ENCODE measurements at regions not wholly inside any gene's neighbourhood (a gene's known extent, or its start where the extent isn't known, plus 50 kb on each side); places are given as distances from the start of the nearest gene placed in this dataset.
"Not testable (repeated sequence)": the region's sequence is repeated elsewhere in the genome, so short reads cannot be mapped to it uniquely, and the experiment has no call there.

DNA sequence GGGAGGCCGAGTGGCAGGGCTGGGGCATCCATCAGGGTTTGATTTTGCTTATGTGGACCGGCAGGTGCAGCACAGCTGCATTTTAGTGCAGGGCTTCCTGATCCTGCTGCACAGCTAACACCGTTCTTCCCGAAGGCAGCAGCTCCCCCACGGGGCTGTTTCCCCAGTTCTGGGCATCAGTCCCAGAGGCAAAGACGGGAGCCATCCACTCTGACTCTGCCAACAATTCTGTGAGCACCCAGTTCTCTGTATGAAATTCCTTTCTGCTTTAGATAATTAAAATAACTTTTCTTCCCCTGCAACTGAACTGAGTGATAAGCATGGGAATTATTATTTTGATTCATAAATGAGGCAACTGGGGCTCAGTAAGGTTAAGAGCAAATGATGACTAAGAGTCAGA is 262.9 kb upstream of the ATP10A start:
- no peak for TF ChIP-seq CTCF (IDR thresholded peaks at IDR 0.05; ENCODE audit: insufficient read depth, missing control alignments)
- DNase-seq (ENCODE audit: insufficient read length, low spot score) = no peak
- no peak for FAIRE-seq

- DNase-seq (ENCODE audit: insufficient read length, low spot score) (no peak), FAIRE-seq (no peak)
- TF ChIP-seq CTCF (IDR thresholded peaks at IDR 0.05; ENCODE audit: insufficient read depth, missing control alignments) = no peak
Observed at GRCh38 chr15:26125664-26126063, 262.5 kb upstream of the ATP10A start.

- TF ChIP-seq CTCF (IDR thresholded peaks at IDR 0.05; ENCODE audit: insufficient read depth, missing control alignments) = no peak
- no peak for FAIRE-seq
- no peak for DNase-seq (ENCODE audit: insufficient read length, low spot score)
Observed at GRCh38 chr15:26119322-26119721, 256.2 kb upstream of the ATP10A start.

- TF ChIP-seq CTCF (IDR thresholded peaks at IDR 0.05; ENCODE audit: insufficient read depth, missing control alignments) = no peak
Observed at GRCh38 chr15:26115229-26115943, 252.3 kb upstream of the ATP10A start.

GRCh38 chr15:26114128-26114527 is 251.0 kb upstream of the ATP10A start:
- not testable (repeated sequence) for FAIRE-seq

More at GRCh38 chr15:26115229-26115943, 252.3 kb upstream of the ATP10A start:
- no peak for DNase-seq (ENCODE audit: insufficient read length, low spot score)
- no peak for FAIRE-seq

DNA sequence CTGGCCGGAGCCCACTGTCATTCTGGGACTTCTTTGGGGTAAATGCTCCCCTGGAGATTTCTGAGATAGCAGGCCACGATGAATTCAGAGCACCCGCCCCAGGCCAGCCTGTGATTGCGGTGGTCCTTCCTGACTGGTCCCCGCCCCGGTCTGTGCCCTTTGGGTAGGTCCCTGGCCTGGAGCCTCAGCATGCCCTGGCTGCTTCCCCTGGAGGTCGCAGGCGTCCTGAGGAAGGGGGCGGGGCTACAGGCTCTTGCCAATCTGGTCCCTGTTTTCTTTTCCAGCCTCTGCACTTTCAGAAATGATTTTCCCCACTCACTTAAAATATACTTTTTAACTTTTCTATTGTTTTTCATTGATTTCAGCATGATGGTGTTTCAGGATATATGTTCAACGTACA is 250.2 kb upstream of the ATP10A start:
- FAIRE-seq (no peak), DNase-seq (ENCODE audit: insufficient read length, low spot score) (no peak)
- no peak for TF ChIP-seq CTCF (IDR thresholded peaks at IDR 0.05; ENCODE audit: insufficient read depth, missing control alignments)

More at GRCh38 chr15:26114128-26114527, 251.0 kb upstream of the ATP10A start:
- DNase-seq (ENCODE audit: insufficient read length, low spot score) = not testable (repeated sequence)

GRCh38 chr15:26109203-26109602 is 246.1 kb upstream of the ATP10A start:
- no peak for TF ChIP-seq CTCF (IDR thresholded peaks at IDR 0.05; ENCODE audit: insufficient read depth, missing control alignments)
- FAIRE-seq = no peak
- DNase-seq (ENCODE audit: insufficient read length, low spot score) = no peak
